HG02588 (cell line): ENCODE measurements at regions not wholly inside any gene's neighbourhood (a gene's known extent, or its start where the extent isn't known, plus 50 kb on each side); places are given as distances from the start of the nearest gene placed in this dataset.
"Not testable (repeated sequence)": the region's sequence is repeated elsewhere in the genome, so short reads cannot be mapped to it uniquely, and the experiment has no call there.

Experiments used
- ATAC-seq: cut with Tn5 transposase; IDR thresholded peaks from one replicate; pipeline ENCODE4 v1.9.1; 2021; ENCODE audit warnings: mild to moderate bottlenecking, moderate library complexity; ENCODE audit not compliant: unreplicated experiment

GRCh38 chr6:56724455-56724854, 81.8 kb upstream of the DST start:
- no peak for ATAC-seq

- no peak for ATAC-seq
These were observed 78.2 kb upstream of the DST start for GRCh38 chr6:56720882-56721281.

GRCh38 chr6:56720202-56720601, 77.5 kb upstream of the DST start:
- not testable (repeated sequence) for ATAC-seq

- ATAC-seq: not testable (repeated sequence)
These were observed 76.8 kb upstream of the DST start for GRCh38 chr6:56719315-56720058.

GRCh38 chr6:56718236-56718635, 75.5 kb upstream of the DST start:
- ATAC-seq: no peak

- no peak for ATAC-seq
These were observed 73.5 kb upstream of the DST start for GRCh38 chr6:56716229-56716628.

- ATAC-seq: no peak
These were observed 73.1 kb upstream of the DST start for GRCh38 chr6:56715741-56716140.

- no peak for ATAC-seq
These were observed 72.3 kb upstream of the DST start for GRCh38 chr6:56714982-56715456.

GRCh38 chr6:56714273-56714672, 71.6 kb upstream of the DST start:
- ATAC-seq: no peak

- no peak for ATAC-seq
These were observed 70.6 kb upstream of the DST start for GRCh38 chr6:56713254-56713672.

- no peak for ATAC-seq
These were observed 68.3 kb upstream of the DST start for GRCh38 chr6:56710967-56711366.

GRCh38 chr6:56709650-56710049, 67.0 kb upstream of the DST start:
- no peak for ATAC-seq

GRCh38 chr6:56708810-56709597, 66.3 kb upstream of the DST start:
- ATAC-seq: no peak

- ATAC-seq: no peak
These were observed 64.5 kb upstream of the DST start for GRCh38 chr6:56706981-56707726.

GRCh38 chr6:56699066-56699654, 56.5 kb upstream of the DST start:
- no peak for ATAC-seq

GRCh38 chr6:56695702-56696101, 53.0 kb upstream of the DST start:
- ATAC-seq: no peak

GRCh38 chr6:56694002-56694401, 51.3 kb upstream of the DST start:
- no peak for ATAC-seq

GRCh38 chr6:56693246-56693607, 50.5 kb upstream of the DST start:
- ATAC-seq: no peak

GRCh38 chr6:56692523-56693245, 50.0 kb upstream of the DST start:
- ATAC-seq: no peak
